ENCODE measurements at regions not wholly inside any gene's neighbourhood (a gene's known extent, or its start where the extent isn't known, plus 50 kb on each side); places are given as distances from the start of the nearest gene placed in this dataset.
A peak's percentile ranks its signal among the peaks of the same experiment; 100 is the strongest.
"Not testable (repeated sequence)": the region's sequence is repeated elsewhere in the genome, so short reads cannot be mapped to it uniquely, and the experiment has no call there.

- DNase-seq (ENCODE audit: low read depth); in situ Hi-C loops (cut with HindIII; ENCODE audit: low pct_unique_long_range_greater_than_20kb, low sequenced_read_pairs): not testable (repeated sequence)
Measured at GRCh38 chrX:71822314-71822713, 59.2 kb downstream of the CXorf49B start.

DNA sequence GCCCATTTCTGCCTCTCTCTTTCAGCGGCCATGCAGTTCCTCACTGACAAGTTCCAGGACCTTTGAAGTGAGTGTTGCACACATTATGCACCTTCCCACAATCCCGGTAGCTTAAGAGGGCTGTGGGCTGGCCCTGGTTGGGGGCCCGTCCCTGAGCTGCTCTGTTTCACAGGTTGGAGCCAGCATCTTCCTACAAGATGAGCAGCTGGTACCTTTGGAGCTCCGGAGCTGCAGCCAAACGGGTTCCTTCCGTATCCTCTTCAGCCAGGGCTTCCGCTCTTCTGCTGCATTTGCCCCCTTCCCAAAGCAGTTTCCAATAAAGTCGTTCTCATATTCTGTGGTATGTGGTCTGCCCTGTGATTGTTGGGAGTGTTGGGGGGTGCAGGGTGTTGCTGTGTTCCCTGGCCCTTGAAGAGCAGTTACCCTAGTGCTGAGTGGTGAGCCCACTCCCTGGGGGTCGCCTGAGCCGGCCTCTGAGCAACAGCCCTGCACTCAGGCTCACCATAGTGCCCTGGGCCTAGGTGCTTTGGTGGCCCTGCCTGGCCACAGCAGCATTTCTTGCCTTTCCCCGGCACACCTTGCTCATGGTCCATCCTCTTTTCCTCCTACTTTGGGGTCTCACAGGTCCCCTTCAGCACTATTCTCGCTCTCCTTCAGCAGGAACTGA lies 60.4 kb downstream of the CXorf49B start:
- in situ Hi-C loops (cut with HindIII; ENCODE audit: low pct_unique_long_range_greater_than_20kb, low sequenced_read_pairs): no loop called here
- no peak for DNase-seq (ENCODE audit: low read depth)

DNA sequence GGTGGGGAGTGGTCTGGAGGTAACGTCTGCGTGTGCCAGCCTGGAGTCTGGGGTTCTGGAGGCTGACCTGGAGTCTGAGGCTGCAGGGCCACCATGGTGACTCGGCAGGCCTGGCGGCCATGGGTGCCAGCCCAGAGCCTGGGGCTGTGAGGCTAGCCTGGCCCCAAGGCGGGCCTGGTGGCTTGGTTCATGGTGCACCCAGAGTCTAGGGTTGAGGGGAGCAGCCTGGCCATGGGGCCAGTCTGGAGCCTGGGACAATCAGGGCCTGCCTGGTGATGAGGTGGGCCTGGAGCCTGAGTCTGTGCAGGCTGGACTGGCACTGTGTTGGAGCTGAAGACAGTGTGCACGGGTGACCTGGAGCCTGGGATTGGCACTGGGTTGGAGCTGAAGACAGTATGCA lies 64.9 kb downstream of the CXorf49B start:
- no peak for DNase-seq (ENCODE audit: low read depth)
- in situ Hi-C loops (cut with HindIII; ENCODE audit: low pct_unique_long_range_greater_than_20kb, low sequenced_read_pairs): no loop called here

DNA sequence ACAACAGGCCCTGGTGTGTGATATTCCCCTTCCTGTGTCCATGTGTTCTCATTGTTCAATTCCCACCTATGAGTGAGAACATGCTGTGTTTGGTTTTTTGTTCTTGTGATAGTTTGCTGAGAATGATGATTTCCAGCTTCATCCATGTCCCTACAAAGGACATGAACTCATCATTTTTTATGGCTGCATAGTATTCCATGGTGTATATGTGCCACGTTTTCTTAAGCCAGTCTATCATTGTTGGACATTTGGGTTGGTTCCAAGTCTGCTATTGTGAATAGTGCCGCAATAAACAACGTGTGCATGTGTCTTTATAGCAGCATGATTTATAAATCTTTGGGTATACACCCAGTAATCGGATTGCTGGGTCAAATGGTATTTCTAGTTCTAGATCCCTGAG lies 72.6 kb upstream of the NHSL2 start:
- DNase-seq (ENCODE audit: low read depth); in situ Hi-C loops (cut with HindIII; ENCODE audit: low pct_unique_long_range_greater_than_20kb, low sequenced_read_pairs): not testable (repeated sequence)

DNA sequence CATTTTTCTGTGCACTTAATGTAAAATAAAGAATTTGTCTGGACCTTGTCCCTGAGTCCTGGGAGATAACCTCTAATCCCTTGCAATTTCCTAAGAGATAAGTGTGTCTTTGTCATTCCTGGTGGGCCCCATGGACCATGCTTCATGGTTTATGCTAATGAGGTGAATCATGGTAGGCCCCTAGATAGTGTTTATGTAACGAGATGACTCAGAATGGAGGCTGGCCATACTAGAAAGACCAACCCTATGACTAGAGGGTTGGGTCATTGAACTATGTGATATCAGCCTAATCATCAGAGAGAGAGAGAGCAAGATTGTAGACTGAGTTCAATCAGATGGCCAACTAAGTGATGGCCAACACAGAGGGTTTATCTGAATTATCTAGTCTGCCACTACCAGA lies 64.2 kb upstream of the NHSL2 start:
- in situ Hi-C loops (cut with HindIII; ENCODE audit: low pct_unique_long_range_greater_than_20kb, low sequenced_read_pairs): no loop called here

DNA sequence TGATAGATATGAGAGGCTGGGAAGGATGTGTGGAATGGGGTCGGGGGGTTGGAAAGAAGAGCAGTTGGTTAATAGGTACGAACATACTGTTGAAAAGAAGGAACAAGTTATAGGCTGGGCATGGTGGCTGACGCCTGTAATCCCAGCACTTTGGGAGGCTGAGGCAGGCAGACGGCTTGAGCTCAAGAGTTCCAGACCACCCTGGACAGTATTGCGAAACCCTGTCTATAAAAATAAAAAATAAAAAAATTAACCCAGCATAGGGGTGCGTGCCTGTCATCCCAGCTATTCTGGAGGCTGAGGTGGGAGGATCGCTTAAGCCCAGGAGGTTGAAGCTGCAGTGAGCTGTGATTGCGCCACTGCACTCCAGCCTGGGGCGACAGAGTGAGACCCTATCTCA lies 58.5 kb upstream of the NHSL2 start:
- in situ Hi-C loops (cut with HindIII; ENCODE audit: low pct_unique_long_range_greater_than_20kb, low sequenced_read_pairs): no loop called here
- no peak for DNase-seq (ENCODE audit: low read depth)

More for the DNA sequence above, 64.2 kb upstream of the NHSL2 start:
- DNase-seq (ENCODE audit: low read depth): peak; percentile 67

- in situ Hi-C loops (cut with HindIII; ENCODE audit: low pct_unique_long_range_greater_than_20kb, low sequenced_read_pairs): no loop called here
- peak; percentile 36 for DNase-seq (ENCODE audit: low read depth)
Measured at GRCh38 chrX:71859637-71860036, 51.0 kb upstream of the NHSL2 start.
